Upper lobe of left lung (tissue), 4 donors: ENCODE measurements at regions not wholly inside any gene's neighbourhood (a gene's known extent, or its start where the extent isn't known, plus 50 kb on each side); places are given as distances from the start of the nearest gene placed in this dataset.

Experiments
- POLR2A ChIP-seq, 4 donors: fragments of 450-650 bp; IDR thresholded peaks; one replicate each; pipeline ENCODE4 v1.5.1; 2016 to 2017; ENCODE audit warnings: antibody characterized with exemption in 4 of 4, mild to moderate bottlenecking in 2 of 4
- TF ChIP-seq, protein P1 (sequence below), 6 experiments: fragments of 450-650 bp in 4 of 6; fragments of 200-600 bp in 2 of 6; sonication (generic) in 2 of 6; IDR thresholded peaks; one replicate each; pipeline ENCODE4 v1.5.1; 2016 to 2019; ENCODE audit warnings: antibody characterized with exemption in 6 of 6

DNA sequence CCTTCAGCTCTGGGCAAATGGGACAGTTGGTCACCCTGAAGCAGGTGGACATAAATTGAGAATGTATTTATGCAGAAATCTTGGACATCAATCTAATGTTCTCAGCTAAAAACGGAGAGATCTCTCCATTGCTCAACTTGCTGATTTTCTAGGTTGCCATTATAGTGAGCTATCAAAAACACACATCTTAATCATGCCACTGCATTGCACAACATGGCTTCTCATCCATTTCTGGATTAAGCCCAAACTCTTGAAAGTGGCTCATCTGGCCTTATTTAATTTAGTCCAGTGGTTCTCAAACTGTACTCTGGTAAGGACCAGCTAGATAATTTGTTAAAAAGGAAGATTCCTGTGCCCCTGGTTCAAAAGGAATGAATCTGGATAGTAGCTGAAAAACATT is 324.9 kb upstream of the CITED2 start:
- TF ChIP-seq, protein P1, sequence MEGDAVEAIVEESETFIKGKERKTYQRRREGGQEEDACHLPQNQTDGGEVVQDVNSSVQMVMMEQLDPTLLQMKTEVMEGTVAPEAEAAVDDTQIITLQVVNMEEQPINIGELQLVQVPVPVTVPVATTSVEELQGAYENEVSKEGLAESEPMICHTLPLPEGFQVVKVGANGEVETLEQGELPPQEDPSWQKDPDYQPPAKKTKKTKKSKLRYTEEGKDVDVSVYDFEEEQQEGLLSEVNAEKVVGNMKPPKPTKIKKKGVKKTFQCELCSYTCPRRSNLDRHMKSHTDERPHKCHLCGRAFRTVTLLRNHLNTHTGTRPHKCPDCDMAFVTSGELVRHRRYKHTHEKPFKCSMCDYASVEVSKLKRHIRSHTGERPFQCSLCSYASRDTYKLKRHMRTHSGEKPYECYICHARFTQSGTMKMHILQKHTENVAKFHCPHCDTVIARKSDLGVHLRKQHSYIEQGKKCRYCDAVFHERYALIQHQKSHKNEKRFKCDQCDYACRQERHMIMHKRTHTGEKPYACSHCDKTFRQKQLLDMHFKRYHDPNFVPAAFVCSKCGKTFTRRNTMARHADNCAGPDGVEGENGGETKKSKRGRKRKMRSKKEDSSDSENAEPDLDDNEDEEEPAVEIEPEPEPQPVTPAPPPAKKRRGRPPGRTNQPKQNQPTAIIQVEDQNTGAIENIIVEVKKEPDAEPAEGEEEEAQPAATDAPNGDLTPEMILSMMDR (IDR thresholded peaks at IDR 0.05): no peak
- no peak for TF ChIP-seq POLR2A (IDR thresholded peaks at IDR 0.05)
